ENCODE measurements at regions not wholly inside any gene's neighbourhood (a gene's known extent, or its start where the extent isn't known, plus 50 kb on each side); places are given as distances from the start of the nearest gene placed in this dataset.

DNA sequence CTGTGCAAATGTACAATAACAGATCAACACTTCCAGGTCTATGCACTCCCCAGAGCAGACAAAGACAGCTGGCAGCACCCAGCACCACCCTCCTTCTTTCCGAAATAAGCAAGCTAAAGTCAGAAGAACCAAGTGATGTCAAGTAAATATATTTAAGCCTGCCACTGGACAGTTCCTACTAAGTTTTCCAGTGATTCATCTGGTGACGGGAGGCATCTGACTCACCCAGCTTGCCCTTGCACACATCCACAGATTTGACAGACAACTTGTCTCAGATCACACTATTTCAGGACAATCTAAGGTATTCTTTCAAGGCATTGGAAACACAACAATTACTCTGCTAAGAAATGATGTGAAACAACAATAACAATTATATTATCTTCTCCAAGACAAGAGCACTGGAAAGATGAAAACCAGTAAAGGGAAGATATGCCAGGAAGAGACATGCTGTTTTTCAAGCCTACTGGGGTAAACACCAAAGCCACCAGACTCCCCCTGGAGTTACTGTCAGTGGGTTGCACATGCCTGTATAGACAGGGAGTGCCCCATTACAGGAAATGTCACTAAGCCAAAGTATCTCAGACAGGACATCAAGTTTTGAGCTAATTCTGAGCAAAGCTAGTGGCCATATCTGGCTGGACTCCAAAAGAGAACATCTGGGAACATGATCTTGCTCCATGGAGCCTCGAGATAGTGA lies 287.9 kb upstream of the KLHL29 start:
- Histone ChIP-seq H3K4me2 (no peak overlapping the region), H3K27me3 (no peaks in the 10 kb centered on the region), H3K4me3 (no peak overlapping the region), H3K27ac (no peak overlapping the region), H3K4me1 (no peaks in the 10 kb centered on the region), H3K9me3 (0 out of 2 replicates have a peak, but pooled peaks cover 3% of the 10 kb centered on the region), H3K36me3 (no peaks in the 10 kb centered on the region), H4K20me1 (no peaks in the 10 kb centered on the region), H3K9ac (no peak overlapping the region)
- no peak for TF ChIP-seq Cebpa-rat (IDR thresholded peaks at IDR 0.05)

DNA sequence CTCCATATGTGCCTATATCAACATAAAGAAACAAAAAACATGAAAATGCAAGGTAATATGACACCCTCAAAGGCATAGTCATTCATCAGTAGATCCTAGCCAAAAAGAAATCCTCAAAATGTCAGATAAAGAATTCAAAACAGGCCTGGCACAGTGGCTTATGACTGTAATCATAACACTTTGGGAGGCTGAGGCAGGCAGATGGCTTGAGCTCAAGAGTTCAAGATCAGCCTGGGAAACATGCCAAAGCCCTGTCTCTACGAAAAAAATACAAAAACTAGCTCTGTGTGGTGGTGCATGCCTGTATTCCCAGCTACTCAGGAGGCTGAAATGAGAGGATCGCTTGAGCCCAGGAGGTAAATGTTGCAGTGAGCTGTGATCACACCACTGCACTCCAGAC lies 284.6 kb upstream of the KLHL29 start:
- no peaks in the 10 kb centered on the region for H4K20me1 ChIP-seq
- H3K27ac ChIP-seq: no peak overlapping the region
- H3K4me2 ChIP-seq: no peak overlapping the region
- H3K36me3 ChIP-seq: no peaks in the 10 kb centered on the region
- H3K9me3 ChIP-seq: 0 out of 2 replicates have a peak, but pooled peaks cover 3% of the 10 kb centered on the region
- TF ChIP-seq Cebpa-rat (IDR thresholded peaks at IDR 0.05): no peak
- no peak overlapping the region for H3K9ac ChIP-seq
- H3K4me3 ChIP-seq: no peak overlapping the region
- H3K27me3 ChIP-seq: no peaks in the 10 kb centered on the region
- H3K4me1 ChIP-seq: no peaks in the 10 kb centered on the region

DNA sequence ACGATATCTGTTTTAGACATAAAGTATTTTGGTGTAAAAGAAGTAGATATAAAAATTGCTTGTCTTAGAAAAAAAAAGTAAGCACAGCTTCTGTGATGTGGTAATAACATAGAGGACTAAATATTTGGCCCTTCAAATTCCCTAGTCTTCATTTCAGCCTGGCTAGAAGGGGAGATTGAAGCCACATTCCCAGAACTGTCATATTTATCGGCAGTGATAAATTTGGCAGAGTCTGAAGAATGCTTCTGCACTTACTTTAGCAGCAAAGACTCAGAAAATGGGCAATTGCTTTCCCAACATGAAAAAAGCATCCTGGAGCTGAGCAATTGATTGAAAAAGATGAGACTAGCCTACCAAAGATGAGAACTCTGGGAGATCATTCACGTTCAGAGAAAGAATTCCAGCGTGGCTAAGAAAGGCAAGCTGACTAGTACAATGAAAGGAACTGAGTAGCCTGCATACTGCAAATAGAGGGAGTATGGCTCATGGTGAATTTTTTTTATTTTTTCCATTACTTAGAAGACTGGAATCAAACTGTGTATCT lies 278.7 kb upstream of the KLHL29 start:
- Histone ChIP-seq H3K27ac (no peak overlapping the region), H3K4me2 (no peak overlapping the region), H3K9me3 (peaks cover 8% of the 10 kb centered on the region), H3K4me3 (no peak overlapping the region), H3K9ac (no peak overlapping the region), H3K27me3 (no peaks in the 10 kb centered on the region), H3K4me1 (no peaks in the 10 kb centered on the region), H4K20me1 (no peaks in the 10 kb centered on the region), H3K36me3 (no peaks in the 10 kb centered on the region)
- TF ChIP-seq Cebpa-rat (IDR thresholded peaks at IDR 0.05): no peak

DNA sequence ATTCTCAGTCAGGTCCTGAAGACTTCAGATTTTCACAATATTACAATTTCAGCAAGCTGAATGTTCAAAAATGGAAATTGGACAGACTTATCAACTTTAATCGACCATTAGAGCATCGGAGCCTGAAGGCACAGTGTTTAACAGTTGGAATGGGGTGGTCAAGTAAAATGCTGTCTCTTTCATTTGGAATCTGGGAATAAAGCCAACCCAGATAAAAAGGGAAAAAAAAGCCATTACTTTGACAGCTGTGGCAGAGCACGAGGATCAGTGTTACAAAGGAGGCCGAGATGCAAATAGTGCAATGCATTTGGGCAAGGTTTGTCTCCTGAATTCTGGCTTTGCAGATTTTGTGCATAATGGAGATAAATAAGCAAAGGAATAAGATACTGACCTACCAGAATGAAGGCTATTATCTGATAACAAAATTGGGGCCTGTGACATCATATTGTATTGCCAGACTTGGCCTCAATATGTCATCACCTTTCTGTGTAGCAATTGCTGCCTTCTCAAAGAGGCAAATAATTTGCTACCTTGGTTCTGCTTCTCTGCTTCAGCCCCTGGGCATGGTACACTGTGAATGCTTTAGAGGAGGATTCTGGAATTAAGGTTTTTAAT lies 277.5 kb upstream of the KLHL29 start:
- TF ChIP-seq Cebpa-rat (IDR thresholded peaks at IDR 0.05): no peak
- Histone ChIP-seq H3K27ac (no peak overlapping the region), H3K9ac (no peak overlapping the region)

DNA sequence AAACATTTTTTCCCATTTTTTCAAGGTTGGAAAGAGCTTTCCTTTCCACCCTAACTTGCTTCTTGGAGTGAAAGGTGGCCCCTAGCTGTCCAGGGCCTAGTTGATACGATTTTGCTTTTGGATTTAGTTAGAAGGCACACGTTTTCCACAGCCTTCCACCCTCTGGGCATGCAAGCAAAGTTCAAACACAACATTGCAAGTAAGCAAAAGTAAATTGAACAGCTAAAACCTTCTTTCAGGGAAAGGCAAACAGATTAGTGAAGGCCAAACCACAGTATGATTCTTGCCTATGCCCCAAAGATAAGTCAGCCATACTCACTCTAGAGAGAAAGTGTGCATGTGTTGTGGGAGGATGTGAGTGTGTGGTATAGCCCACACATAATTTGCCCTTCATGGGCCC lies 273.7 kb upstream of the KLHL29 start:
- Histone ChIP-seq H4K20me1 (no peaks in the 10 kb centered on the region), H3K9ac (no peak overlapping the region), H3K27ac (no peak overlapping the region), H3K4me2 (no peak overlapping the region), H3K36me3 (no peaks in the 10 kb centered on the region), H3K4me3 (no peak overlapping the region), H3K9me3 (peaks cover 8% of the 10 kb centered on the region), H3K4me1 (no peaks in the 10 kb centered on the region), H3K27me3 (no peaks in the 10 kb centered on the region)
- TF ChIP-seq Cebpa-rat (IDR thresholded peaks at IDR 0.05): no peak

More for the DNA sequence above, 277.5 kb upstream of the KLHL29 start:
- Histone ChIP-seq H3K36me3 (no peaks in the 10 kb centered on the region), H3K27me3 (no peaks in the 10 kb centered on the region), H4K20me1 (no peaks in the 10 kb centered on the region), H3K4me1 (no peaks in the 10 kb centered on the region), H3K4me2 (no peak overlapping the region), H3K9me3 (peaks cover 8% of the 10 kb centered on the region), H3K4me3 (no peak overlapping the region)

DNA sequence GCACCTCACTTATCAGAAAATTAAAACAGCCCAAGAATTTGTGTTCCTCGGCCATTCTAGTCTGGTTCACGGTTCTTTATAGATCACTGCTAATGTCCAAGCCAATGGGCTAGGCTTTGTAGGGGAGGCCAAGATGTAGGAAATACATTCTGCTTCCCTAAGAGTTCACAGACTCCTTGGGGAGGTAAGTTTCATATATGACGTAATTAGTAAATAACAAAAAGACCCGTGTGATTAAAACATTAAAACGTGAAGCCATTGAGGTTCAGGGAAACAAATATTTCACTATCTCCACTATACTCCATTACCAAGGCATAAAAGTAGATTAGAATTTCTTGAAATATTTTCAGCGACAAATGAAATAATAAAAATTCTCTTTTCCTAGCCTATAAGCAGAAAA lies 272.5 kb upstream of the KLHL29 start:
- Histone ChIP-seq H3K4me2 (no peak overlapping the region), H3K4me1 (no peaks in the 10 kb centered on the region), H3K36me3 (no peaks in the 10 kb centered on the region), H4K20me1 (no peaks in the 10 kb centered on the region), H3K9ac (no peak overlapping the region), H3K4me3 (no peak overlapping the region), H3K27ac (no peak overlapping the region), H3K9me3 (peaks cover 8% of the 10 kb centered on the region), H3K27me3 (no peaks in the 10 kb centered on the region)
- TF ChIP-seq Cebpa-rat (IDR thresholded peaks at IDR 0.05): no peak

DNA sequence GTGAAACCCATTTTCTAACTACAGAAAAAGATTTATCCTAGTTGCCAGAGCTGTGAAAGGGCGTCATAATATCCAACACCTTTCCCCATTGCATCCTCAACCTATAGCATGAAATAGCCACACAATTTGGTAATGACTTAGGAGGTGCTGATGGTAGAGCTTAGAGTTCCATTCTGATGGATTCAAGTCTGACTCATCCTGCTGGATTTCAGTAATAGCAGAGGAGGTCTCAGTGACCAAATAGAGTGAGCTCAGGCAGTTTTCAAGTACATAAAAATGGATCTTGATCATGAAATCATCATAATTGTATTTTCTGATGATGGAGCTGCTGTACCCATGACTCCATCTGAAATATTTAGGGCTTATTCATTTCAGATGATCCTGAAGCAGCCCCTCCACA lies 270.7 kb upstream of the KLHL29 start:
- no peaks in the 10 kb centered on the region for H4K20me1 ChIP-seq
- H3K9ac ChIP-seq: no peak overlapping the region
- no peaks in the 10 kb centered on the region for H3K4me1 ChIP-seq
- H3K9me3 ChIP-seq: peaks cover 8% of the 10 kb centered on the region
- H3K4me2 ChIP-seq: no peak overlapping the region
- H3K27me3 ChIP-seq: no peaks in the 10 kb centered on the region
- no peak for TF ChIP-seq Cebpa-rat (IDR thresholded peaks at IDR 0.05)
- H3K4me3 ChIP-seq: no peak overlapping the region
- no peak overlapping the region for H3K27ac ChIP-seq
- no peaks in the 10 kb centered on the region for H3K36me3 ChIP-seq

DNA sequence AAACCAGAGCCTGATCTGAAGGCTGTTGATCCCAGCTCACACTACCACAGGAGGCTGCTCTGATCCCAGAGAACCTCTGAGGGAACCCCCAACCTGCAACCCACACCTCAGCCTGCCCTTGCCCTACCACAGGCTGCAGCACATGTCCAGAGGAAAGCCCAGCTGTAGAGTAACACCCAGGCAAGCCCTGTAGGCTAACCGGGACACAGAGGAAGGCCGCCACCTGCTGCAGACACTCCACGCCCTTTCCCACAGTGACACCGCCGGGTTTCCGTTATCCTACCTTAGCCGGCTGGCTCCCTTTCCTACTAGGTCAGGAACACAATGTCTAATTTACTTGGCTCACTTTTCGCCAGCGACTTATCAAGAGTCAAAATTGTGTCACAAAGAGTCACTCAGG lies 266.7 kb upstream of the KLHL29 start:
- TF ChIP-seq Cebpa-rat (IDR thresholded peaks at IDR 0.05): no peak
- no peaks in the 10 kb centered on the region for H3K36me3 ChIP-seq
- no peaks in the 10 kb centered on the region for H3K27me3 ChIP-seq
- H4K20me1 ChIP-seq: no peaks in the 10 kb centered on the region
- no peak overlapping the region for H3K9ac ChIP-seq
- H3K4me2 ChIP-seq: no peak overlapping the region
- no peak overlapping the region for H3K27ac ChIP-seq
- no peak overlapping the region for H3K4me3 ChIP-seq
- H3K4me1 ChIP-seq: no peaks in the 10 kb centered on the region
- no peaks in the 10 kb centered on the region for H3K9me3 ChIP-seq

DNA sequence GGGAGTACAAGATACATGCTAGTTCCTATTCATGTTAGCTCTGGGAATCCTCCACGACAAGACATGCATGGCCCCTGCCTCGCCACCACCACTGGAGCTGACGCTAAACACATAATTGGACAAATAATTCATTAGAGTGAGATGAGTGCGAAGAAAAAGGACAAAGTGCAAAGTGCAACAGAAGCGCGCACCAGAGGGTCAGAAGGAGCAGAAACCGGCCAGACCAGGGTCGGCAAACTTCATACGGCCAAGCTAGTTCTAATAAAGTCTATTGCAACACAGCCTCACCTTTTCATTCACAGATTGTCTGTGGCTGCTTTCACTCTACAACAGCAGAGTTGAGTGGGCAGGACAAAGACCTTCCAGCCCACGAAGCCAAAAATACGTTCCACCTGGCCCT lies 266.1 kb upstream of the KLHL29 start:
- H3K4me2 ChIP-seq: no peak overlapping the region
- H3K4me1 ChIP-seq: no peaks in the 10 kb centered on the region
- no peak for TF ChIP-seq Cebpa-rat (IDR thresholded peaks at IDR 0.05)
- no peaks in the 10 kb centered on the region for H3K27me3 ChIP-seq
- H3K9ac ChIP-seq: no peak overlapping the region
- no peaks in the 10 kb centered on the region for H4K20me1 ChIP-seq
- no peak overlapping the region for H3K27ac ChIP-seq
- H3K9me3 ChIP-seq: no peaks in the 10 kb centered on the region
- H3K36me3 ChIP-seq: no peaks in the 10 kb centered on the region
- H3K4me3 ChIP-seq: no peak overlapping the region

DNA sequence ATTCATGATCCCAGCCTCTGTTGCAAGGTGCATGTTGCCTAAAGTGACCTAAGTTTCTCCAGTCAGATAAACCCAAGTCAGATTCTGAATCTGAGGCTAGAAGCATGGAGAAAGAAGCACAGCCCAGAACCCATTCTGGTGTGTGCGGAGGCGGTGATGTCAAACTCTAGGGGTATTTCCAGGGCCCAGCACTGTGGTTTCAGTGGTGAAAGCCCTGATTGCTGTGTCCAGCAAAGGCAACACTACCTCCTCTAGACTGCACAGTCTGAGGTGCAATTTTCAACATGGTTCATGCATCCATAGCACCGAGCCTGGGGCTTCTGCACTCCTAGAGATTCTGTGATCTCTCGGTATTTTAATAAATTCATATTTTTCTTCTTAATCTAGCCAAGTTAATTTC lies 264.8 kb upstream of the KLHL29 start:
- Histone ChIP-seq H3K9ac (no peak overlapping the region), H3K4me1 (no peaks in the 10 kb centered on the region), H3K27ac (no peak overlapping the region), H4K20me1 (no peaks in the 10 kb centered on the region), H3K9me3 (no peaks in the 10 kb centered on the region), H3K4me3 (no peak overlapping the region), H3K4me2 (no peak overlapping the region), H3K27me3 (no peaks in the 10 kb centered on the region), H3K36me3 (no peaks in the 10 kb centered on the region)
- TF ChIP-seq Cebpa-rat (IDR thresholded peaks at IDR 0.05): no peak

All from BLaER1 (cell line).